HG02870 (cell line): ENCODE measurements at regions not wholly inside any gene's neighbourhood (a gene's known extent, or its start where the extent isn't known, plus 50 kb on each side); places are given as distances from the start of the nearest gene placed in this dataset.
"Not testable (repeated sequence)": the region's sequence is repeated elsewhere in the genome, so short reads cannot be mapped to it uniquely, and the experiment has no call there.

Experiments
- ATAC-seq: cut with Tn5 transposase; IDR thresholded peaks from one replicate; pipeline ENCODE4 v1.9.1; 2021; ENCODE audit warnings: mild to moderate bottlenecking, moderate library complexity; ENCODE audit not compliant: unreplicated experiment

GRCh38 chr4:150021483-150021882 is 56.8 kb upstream of the DCLK2 start:
- no peak for ATAC-seq

GRCh38 chr4:150023489-150023888 is 54.8 kb upstream of the DCLK2 start:
- no peak for ATAC-seq

- ATAC-seq, result not testable (repeated sequence)
These were observed 51.3 kb upstream of the DCLK2 start for GRCh38 chr4:150026987-150027386.
